SKM-1 treated with dmso at 0.1 percent for 144 hours (cell line): ENCODE measurements at regions not wholly inside any gene's neighbourhood (a gene's known extent, or its start where the extent isn't known, plus 50 kb on each side); places are given as distances from the start of the nearest gene placed in this dataset.

Experiments
- DNase-seq: peaks from one replicate; lab custom pipeline; 2025; ENCODE audit not compliant: unreplicated experiment; lab: John Stamatoyannopoulos, UW

DNA sequence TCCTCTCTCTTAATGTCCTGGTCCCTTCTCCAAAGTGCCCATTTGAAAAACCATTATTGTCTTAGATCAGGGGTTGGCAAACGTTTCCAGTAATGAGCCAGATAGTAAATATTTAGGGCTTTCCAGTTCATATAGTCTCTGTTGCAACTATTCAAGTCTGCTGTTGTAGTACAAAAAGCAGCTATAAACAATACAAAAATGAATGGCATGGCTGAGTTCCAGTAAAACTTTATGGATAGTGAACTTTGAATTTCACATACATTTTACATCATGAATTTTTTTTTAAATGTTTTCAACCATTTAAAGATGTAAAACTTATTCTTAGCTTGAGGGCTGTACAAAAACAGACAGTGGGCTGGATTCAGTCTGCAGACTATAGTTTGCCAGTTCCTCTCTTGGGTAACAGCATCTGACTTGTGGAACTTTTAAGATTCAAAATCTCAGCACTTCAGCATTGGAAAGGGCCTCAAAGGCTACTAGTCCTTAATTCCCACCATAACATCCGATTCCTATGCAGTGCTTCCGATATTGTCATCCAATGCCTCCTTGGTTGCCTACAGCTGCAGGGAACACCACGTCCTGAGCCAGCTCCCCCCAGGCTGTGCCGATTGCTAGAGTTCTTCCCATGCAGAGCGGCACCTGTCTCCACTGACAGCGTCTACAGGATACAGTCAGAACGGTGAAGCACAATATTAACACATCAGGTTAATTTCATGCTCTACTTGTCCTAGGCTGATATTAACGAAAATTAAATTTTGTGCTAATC is 65.6 kb upstream of the E2F8 start:
- no peak for DNase-seq

DNA sequence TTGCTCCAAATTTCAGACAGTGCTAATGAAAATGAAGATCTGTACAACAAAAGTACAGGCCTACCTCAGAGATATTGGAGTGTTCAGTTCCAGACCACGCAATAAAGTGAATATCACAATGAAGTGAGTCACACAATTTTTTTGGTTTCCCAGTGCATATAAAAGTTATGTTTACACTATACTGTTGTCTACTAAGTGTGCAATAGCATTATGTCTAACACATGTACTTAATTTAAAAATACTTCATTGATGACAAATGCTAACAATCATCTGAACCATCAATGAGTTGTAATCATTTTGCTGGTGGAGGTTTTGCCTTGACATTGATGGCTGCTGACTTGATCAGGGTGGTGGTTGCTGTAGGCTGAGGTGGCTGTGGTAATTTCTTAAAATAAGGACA is 60.6 kb upstream of the E2F8 start:
- DNase-seq, result no peak

DNA sequence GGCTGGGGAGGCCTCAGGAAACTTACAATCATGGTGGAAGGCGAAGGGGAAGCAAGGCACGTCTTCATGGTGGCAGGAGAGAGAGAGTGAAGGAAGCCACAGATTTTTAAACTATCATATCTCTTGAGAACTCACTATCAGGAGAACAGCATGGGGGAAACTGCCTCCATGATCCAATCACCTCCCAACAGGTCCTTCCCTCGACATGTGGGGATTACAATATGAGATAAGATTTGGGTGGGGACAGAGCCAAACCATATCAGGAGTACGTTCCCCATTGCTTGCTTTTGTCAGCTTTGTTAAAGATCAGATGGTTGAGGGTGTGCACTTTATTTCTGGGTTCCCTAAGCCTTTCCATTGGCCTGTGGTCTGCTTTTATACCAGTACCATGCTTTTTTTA is 53.7 kb upstream of the E2F8 start:
- DNase-seq, result no peak

DNA sequence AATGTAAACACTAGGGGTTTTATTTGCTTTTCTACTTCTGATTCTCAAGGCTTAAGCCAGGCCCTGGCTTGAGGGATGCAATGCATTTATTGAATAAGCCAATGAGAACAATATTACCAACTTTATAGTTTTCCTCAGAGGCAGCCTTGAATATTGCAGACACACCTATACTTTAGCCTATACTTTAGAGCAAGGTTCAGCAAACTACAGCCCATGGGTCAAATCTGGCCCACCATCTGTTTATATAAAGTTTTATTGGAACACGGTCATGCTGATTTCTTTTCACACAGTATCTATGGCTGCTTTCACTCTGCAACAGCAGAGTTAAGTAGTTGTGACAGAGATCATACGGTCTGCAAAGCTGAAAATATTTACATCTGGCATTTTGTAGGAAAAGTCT is 50.3 kb upstream of the E2F8 start:
- DNase-seq, result no peak
